ENCODE measurements at regions not wholly inside any gene's neighbourhood (a gene's known extent, or its start where the extent isn't known, plus 50 kb on each side); places are given as distances from the start of the nearest gene placed in this dataset.

GRCh38 chr15:95519887-95520286 is 810.6 kb upstream of the NR2F2 start:
- no peak for DNase-seq
- Histone ChIP-seq H3K9me3 (replicated peaks in 1 of 3) (no peaks in the 10 kb centered on the region), H3K27me3 (no peaks in the 10 kb centered on the region), H3K36me3 (replicated peaks in 1 of 2) (no peaks in the 10 kb centered on the region), H3K4me3 (no peak overlapping the region), H3K4me1 (replicated peaks in 1 of 2) (no peaks in the 10 kb centered on the region), H3K27ac (no peak overlapping the region)
- intact Hi-C loops (cut with DNase I): no loop called here
- WGBS, 4 donors: 87 to 96% (median 93%) methylated on average over 11 of the region's 11 CpGs
- TF ChIP-seq, protein P1, sequence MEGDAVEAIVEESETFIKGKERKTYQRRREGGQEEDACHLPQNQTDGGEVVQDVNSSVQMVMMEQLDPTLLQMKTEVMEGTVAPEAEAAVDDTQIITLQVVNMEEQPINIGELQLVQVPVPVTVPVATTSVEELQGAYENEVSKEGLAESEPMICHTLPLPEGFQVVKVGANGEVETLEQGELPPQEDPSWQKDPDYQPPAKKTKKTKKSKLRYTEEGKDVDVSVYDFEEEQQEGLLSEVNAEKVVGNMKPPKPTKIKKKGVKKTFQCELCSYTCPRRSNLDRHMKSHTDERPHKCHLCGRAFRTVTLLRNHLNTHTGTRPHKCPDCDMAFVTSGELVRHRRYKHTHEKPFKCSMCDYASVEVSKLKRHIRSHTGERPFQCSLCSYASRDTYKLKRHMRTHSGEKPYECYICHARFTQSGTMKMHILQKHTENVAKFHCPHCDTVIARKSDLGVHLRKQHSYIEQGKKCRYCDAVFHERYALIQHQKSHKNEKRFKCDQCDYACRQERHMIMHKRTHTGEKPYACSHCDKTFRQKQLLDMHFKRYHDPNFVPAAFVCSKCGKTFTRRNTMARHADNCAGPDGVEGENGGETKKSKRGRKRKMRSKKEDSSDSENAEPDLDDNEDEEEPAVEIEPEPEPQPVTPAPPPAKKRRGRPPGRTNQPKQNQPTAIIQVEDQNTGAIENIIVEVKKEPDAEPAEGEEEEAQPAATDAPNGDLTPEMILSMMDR (IDR thresholded peaks at IDR 0.05): no peak
- no peak for TF ChIP-seq POLR2A (IDR thresholded peaks at IDR 0.05)

DNA sequence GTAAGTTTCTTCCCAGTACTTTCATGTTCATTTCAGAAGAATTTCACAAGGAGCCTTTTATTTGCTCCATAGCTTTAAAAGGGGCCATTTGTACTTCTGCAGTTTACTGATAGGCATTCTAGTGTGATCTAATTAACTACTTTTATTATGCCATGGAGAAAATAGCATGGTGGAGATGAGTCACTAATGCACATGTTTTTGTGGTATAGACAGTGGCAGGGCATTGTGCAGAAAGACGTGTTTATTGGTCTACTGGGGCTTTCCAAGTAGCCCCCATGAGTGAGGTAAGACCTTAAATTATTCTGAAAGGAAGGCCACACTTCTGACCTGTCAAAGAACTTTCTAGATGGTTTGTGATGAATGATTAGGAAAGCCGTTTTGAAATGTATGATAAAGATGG is 810.0 kb upstream of the NR2F2 start:
- WGBS, 4 donors: 44 to 54% (median 50%) methylated on average over 2 of the region's 2 CpGs
- Histone ChIP-seq H3K27ac (no peak overlapping the region), H3K9me3 (replicated peaks in 1 of 3) (no peaks in the 10 kb centered on the region)

GRCh38 chr15:95520922-95521321 is 809.6 kb upstream of the NR2F2 start:
- TF ChIP-seq, protein P1 (IDR thresholded peaks at IDR 0.05): no peak
- TF ChIP-seq POLR2A (IDR thresholded peaks at IDR 0.05): no peak
- WGBS, 4 donors: 56 to 64% (median 61%) methylated on average over 4 of the region's 4 CpGs
- Histone ChIP-seq H3K27ac (no peak overlapping the region), H3K36me3 (replicated peaks in 1 of 2) (no peaks in the 10 kb centered on the region), H3K4me3 (no peak overlapping the region), H3K4me1 (replicated peaks in 1 of 2) (no peaks in the 10 kb centered on the region), H3K9me3 (replicated peaks in 1 of 3) (no peaks in the 10 kb centered on the region), H3K27me3 (no peaks in the 10 kb centered on the region)
- intact Hi-C loops (cut with DNase I): no loop called here
- DNase-seq: no peak

More for the DNA sequence above, 810.0 kb upstream of the NR2F2 start:
- Histone ChIP-seq H3K4me3 (no peak overlapping the region), H3K4me1 (replicated peaks in 1 of 2) (no peaks in the 10 kb centered on the region), H3K27me3 (no peaks in the 10 kb centered on the region), H3K36me3 (replicated peaks in 1 of 2) (no peaks in the 10 kb centered on the region)
- TF ChIP-seq, protein P1 (IDR thresholded peaks at IDR 0.05): no peak
- no peak for TF ChIP-seq POLR2A (IDR thresholded peaks at IDR 0.05)
- no peak for DNase-seq
- intact Hi-C loops (cut with DNase I): no loop called here

- no peak overlapping the region for H3K4me3 ChIP-seq
- H3K36me3 ChIP-seq (replicated peaks in 1 of 2): no peaks in the 10 kb centered on the region
- no peak for DNase-seq
- no peak overlapping the region for H3K27ac ChIP-seq
- H3K27me3 ChIP-seq: no peaks in the 10 kb centered on the region
- TF ChIP-seq POLR2A (IDR thresholded peaks at IDR 0.05): no peak
- TF ChIP-seq, protein P1 (IDR thresholded peaks at IDR 0.05): no peak
- no peaks in the 10 kb centered on the region for H3K9me3 ChIP-seq (replicated peaks in 1 of 3)
- H3K4me1 ChIP-seq (replicated peaks in 1 of 2): no peaks in the 10 kb centered on the region
- intact Hi-C loops (cut with DNase I): no loop called here
- WGBS, 4 donors: 64 to 75% (median 68%) methylated on average over 3 of the region's 3 CpGs
Observed at GRCh38 chr15:95522533-95522932, 808.0 kb upstream of the NR2F2 start.
